Cardiac fibroblast (primary cell): ENCODE measurements at regions not wholly inside any gene's neighbourhood (a gene's known extent, or its start where the extent isn't known, plus 50 kb on each side); places are given as distances from the start of the nearest gene placed in this dataset.

Source experiments
- DNase-seq, 2 donors: peaks; one replicate each; pipeline versions ENCODE4 v3.0.0 to v3.0.0-alpha.2; 2010; ENCODE audit warnings: low read depth in 2 of 2
- H3K4me3 ChIP-seq, 2 donors: replicated peaks in 1 of 2; 1 replicate in 1 of 2; 2 replicates in 1 of 2; pipeline ENCODE4 v1.5.1; 2011; ENCODE audit warnings: low read depth in 2 of 2, low read length in 2 of 2, mild to moderate bottlenecking in 2 of 2, moderate library complexity in 1 of 2
- TF ChIP-seq, protein P1 (sequence below): IDR thresholded peaks from one replicate; pipeline ENCODE4 v1.5.1; 2011; ENCODE audit warnings: low read depth, mild to moderate bottlenecking, low read length, inconsistent platforms

DNA sequence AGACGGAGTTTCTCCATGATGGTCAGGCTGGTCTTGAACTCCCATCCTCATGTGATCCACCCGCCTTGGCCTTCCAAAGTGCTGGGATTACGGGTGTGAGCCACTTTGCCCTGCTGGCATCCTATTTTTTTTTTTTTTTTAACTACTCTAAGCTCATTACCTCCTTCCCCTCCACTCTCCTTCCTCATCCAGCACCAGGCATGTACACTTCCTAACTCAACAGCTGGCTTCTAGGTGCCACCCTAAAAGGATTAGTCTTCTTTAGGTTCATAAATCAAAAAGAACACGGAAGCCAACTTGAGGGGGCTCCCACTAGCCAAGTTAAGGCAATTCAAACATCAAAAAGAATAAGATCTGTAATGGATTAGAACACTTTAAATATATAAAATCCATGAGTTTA, 70.6 kb upstream of the TEX51 start:
- H3K4me3 ChIP-seq: no peak overlapping the region
- DNase-seq: no peak
- TF ChIP-seq, protein P1, sequence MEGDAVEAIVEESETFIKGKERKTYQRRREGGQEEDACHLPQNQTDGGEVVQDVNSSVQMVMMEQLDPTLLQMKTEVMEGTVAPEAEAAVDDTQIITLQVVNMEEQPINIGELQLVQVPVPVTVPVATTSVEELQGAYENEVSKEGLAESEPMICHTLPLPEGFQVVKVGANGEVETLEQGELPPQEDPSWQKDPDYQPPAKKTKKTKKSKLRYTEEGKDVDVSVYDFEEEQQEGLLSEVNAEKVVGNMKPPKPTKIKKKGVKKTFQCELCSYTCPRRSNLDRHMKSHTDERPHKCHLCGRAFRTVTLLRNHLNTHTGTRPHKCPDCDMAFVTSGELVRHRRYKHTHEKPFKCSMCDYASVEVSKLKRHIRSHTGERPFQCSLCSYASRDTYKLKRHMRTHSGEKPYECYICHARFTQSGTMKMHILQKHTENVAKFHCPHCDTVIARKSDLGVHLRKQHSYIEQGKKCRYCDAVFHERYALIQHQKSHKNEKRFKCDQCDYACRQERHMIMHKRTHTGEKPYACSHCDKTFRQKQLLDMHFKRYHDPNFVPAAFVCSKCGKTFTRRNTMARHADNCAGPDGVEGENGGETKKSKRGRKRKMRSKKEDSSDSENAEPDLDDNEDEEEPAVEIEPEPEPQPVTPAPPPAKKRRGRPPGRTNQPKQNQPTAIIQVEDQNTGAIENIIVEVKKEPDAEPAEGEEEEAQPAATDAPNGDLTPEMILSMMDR: no peak

DNA sequence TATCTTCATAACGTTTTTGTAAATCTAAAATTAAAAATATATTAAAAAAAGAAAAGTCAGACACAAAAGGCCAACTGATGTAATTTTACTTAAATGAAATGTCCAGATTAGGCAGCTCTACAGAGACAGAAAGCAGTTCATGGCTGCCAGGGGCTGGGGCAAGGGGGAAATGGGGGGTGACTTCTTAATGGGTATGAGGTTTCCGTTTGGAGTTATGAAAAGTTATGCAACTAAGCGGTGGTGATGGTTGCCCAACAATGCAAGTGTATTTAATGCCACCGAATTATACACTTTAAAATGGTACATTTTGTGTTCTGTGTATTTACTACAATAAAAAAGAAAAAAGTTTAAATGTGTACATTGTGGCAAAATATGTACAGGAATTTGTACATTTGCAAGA, 70.2 kb upstream of the TEX51 start:
- H3K4me3 ChIP-seq: no peak overlapping the region
- TF ChIP-seq, protein P1: no peak
- DNase-seq: no peak

DNA sequence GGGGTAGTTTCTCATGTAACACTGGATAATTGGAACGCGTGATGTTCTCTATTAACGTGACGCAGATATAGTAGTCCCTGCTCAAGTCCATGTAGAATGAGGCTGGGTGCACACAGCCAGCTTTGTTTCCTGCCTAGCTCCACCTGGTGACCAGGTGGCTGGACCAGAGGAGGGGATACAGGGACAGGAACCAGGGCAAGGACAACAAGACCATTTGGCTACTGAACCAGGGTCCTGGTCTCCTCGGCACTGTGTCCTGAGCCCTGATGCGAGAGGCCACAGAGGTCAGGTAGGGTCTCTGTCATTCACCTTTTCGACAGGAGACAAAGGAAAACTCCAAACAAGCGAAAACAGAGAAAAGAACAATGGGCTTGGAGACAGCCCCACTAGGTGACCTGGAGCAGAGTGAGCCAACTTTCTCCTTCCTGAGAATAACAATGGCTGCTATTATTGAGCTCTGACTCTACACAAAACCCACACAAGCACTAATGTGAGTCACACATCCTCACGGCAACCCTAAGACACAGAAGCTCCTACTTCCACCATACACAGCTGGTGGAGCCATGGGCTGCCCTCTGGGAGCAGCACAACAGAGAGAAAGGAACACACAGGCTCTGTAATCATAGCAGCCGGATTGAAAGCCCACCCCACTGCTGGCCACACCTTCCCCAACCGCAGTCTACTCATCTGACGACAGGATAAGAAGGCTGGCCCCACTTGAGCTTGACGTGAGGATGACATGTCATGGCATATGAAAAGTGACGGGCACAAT, 67.3 kb upstream of the TEX51 start:
- TF ChIP-seq, protein P1: no peak
- H3K4me3 ChIP-seq: no peak overlapping the region
- peak; percentile 12 to 59 for DNase-seq

DNA sequence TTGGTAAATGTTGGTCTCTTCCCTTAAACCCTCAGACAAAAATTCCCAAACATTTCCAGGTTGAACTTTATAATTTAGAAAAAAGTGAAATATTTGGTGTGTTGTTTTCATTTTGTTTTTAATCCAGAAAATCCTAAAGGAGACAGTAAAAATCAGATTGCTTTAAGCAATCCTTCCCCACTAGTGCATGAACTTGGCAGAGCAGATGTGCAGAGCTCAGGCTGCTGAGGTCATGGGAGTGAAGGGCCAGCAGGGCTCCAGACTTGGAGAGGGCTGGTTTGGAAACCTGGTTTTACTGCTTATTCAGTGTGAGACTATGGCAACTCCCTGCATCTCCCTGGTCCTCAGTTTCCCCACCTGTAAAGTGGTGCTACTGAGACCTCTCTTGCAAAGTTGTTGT, 66.7 kb upstream of the TEX51 start:
- no peak overlapping the region for H3K4me3 ChIP-seq
- TF ChIP-seq, protein P1: no peak

DNA sequence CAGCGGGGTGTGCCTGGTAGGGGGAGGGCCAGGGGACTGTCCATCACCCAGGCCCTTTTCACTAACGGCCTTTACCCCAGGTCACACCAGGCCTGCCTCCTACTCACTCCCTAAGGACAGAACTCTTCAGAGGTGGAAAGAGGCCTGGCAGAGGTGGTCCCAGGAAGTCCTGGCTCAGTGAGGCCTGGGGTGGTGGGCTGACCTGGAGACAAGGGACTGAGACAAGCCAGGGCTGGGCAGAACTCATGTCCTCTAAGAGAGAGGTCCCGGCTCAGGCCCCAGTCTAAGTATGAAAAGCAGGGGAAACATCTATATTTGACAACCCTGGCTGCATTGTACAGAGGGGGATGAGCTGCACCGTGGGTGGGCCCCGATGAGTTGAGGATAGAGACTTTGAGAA, 65.9 kb upstream of the TEX51 start:
- TF ChIP-seq, protein P1: no peak
- H3K4me3 ChIP-seq: no peak overlapping the region
- DNase-seq: no peak

More for the DNA sequence above, 66.7 kb upstream of the TEX51 start:
- no peak for DNase-seq

DNA sequence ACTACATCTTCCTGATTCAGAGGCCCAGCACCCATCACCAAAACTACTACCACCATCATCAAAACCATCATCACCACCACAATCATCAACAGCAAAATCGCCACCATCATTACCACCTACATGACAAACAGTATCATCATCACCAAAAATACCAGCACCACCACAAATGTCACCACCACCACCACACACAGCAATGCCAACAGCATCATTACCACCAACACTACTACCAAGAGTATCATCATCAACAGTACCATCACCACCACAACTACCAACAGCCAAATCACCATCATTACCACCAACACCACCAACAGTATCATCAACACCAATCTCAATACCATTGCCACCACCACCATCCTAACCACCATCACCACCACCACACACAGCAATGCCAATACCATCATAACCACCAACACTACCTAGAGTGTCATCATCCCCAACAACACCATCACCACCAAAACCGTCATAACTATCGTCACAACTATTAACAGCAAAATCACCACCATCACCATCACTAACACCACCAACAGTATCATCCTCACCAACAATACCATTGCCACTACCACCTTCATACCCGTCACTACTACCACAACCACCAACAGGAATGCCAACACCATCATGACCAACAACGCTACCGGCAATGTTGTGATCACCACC, 64.6 kb upstream of the TEX51 start:
- no peak overlapping the region for H3K4me3 ChIP-seq
- no peak for DNase-seq
- TF ChIP-seq, protein P1: no peak
